Naive thymus-derived CD4-positive, alpha-beta T cell (primary cell): ENCODE measurements at regions not wholly inside any gene's neighbourhood (a gene's known extent, or its start where the extent isn't known, plus 50 kb on each side); places are given as distances from the start of the nearest gene placed in this dataset.

Experiments used
- ATAC-seq: fragments of 150-1000 bp; cut with Tn5 transposase; 2 replicates; pipeline ENCODE4 v1.10.0; 2021; ENCODE audit warnings: mild to moderate bottlenecking, moderate library complexity
- CTCF ChIA-PET: fragments of 350-600 bp; sonication (Branson Sonifier 250); formaldehyde crosslinking; loops from one replicate; lab custom pipeline; 2021; ENCODE audit warnings: antibody characterized with exemption; lab: Charles Lee
- POLR2A ChIA-PET: fragments of 350-600 bp; sonication (Branson Sonifier 250); formaldehyde crosslinking; loops from one replicate; lab custom pipeline; 2021; ENCODE audit warnings: antibody characterized with exemption, inconsistent platforms; lab: Charles Lee
- DNase-seq, 9 donors: peaks; one replicate each; pipeline versions ENCODE4 v3.0.0 to v3.0.0-alpha.2; 2020 to 2022; ENCODE audit warnings: mixed read lengths in 1 of 9
- H3K27ac ChIP-seq: one replicate; pipeline ENCODE4 v1.7.0; 2013; ENCODE audit warnings: mild to moderate bottlenecking, low read depth, low read length, moderate library complexity
- H3K27me3 ChIP-seq, 2 donors: one replicate each; pipeline ENCODE4 v1.7.0; 2013; ENCODE audit warnings: low read length in 2 of 2, mild to moderate bottlenecking in 2 of 2, moderate library complexity in 2 of 2; ENCODE audit not compliant: control insufficient read depth in 2 of 2, insufficient read depth in 2 of 2
- H3K36me3 ChIP-seq, 3 experiments: 1 replicate in 2 of 3; 2 replicates in 1 of 3; pipeline ENCODE4 v1.7.0; 2013; ENCODE audit warnings: low read length in 3 of 3, mild to moderate bottlenecking in 3 of 3, moderate library complexity in 1 of 3; ENCODE audit not compliant: insufficient read depth in 3 of 3, control insufficient read depth in 2 of 3
- H3K4me1 ChIP-seq, 2 donors: one replicate each; pipeline ENCODE4 v1.7.0; 2013; ENCODE audit warnings: low read length in 2 of 2, mild to moderate bottlenecking in 2 of 2, moderate library complexity in 1 of 2; ENCODE audit not compliant: control insufficient read depth in 2 of 2, insufficient read depth in 2 of 2
- H3K4me3 ChIP-seq: 2 replicates; pipeline ENCODE4 v1.7.0; 2013; ENCODE audit warnings: mild to moderate bottlenecking, low read length
- H3K9me3 ChIP-seq, 3 experiments: 1 replicate in 2 of 3; 2 replicates in 1 of 3; pipeline ENCODE4 v1.7.0; 2013; ENCODE audit warnings: low read length in 3 of 3; ENCODE audit not compliant: control insufficient read depth in 2 of 3
- H3K27ac Mint-ChIP-seq, 9 donors: one replicate each; pipeline ENCODE4 v1.8.0; 2020 to 2022; ENCODE audit warnings: mixed read lengths in 9 of 9, mild to moderate bottlenecking in 8 of 9, moderate library complexity in 5 of 9, inconsistent platforms in 2 of 9
- H3K27me3 Mint-ChIP-seq, 5 donors: one replicate each; pipeline ENCODE4 v1.8.0; 2021 to 2022; ENCODE audit warnings: mixed read lengths in 5 of 5, mild to moderate bottlenecking in 1 of 5
- H3K36me3 Mint-ChIP-seq, 5 donors: one replicate each; pipeline ENCODE4 v1.8.0; 2020 to 2022; ENCODE audit warnings: mixed read lengths in 5 of 5, mild to moderate bottlenecking in 3 of 5, inconsistent platforms in 1 of 5
- H3K4me1 Mint-ChIP-seq, 7 donors: one replicate each; pipeline ENCODE4 v1.8.0; 2020 to 2022; ENCODE audit warnings: mixed read lengths in 7 of 7, mild to moderate bottlenecking in 3 of 7, inconsistent platforms in 1 of 7
- H3K4me3 Mint-ChIP-seq, 10 donors: one replicate each; pipeline ENCODE4 v1.8.0; 2020 to 2022; ENCODE audit warnings: mild to moderate bottlenecking in 10 of 10, mixed read lengths in 10 of 10, moderate library complexity in 6 of 10, inconsistent platforms in 2 of 10
- H3K9me3 Mint-ChIP-seq, 11 donors: one replicate each; pipeline ENCODE4 v1.8.0; 2020 to 2022; ENCODE audit warnings: mixed read lengths in 11 of 11, mild to moderate bottlenecking in 4 of 11, inconsistent platforms in 1 of 11, moderate library complexity in 1 of 11
- intact Hi-C, 2 donors: fragments of 100-400 bp; cut with micrococcal nuclease; formaldehyde crosslinking; loops; one replicate each; pipeline ENCODE4 v1.15.1; 2023

GRCh38 chr4:156169861-156170260, 216.2 kb upstream of the CTSO start:
- peaks cover 0 to 11% (median 3%) of the 10 kb centered on the region in 11 donors for H3K9me3 Mint-ChIP-seq
- no peak overlapping the region for H3K27ac ChIP-seq
- no peak overlapping the region for H3K27ac Mint-ChIP-seq
- ATAC-seq (no peak), DNase-seq (no peak)
- H3K4me3 Mint-ChIP-seq, result no peak overlapping the region
- H3K27me3 ChIP-seq, result no peaks in the 10 kb centered on the region
- no peaks in the 10 kb centered on the region for H3K27me3 Mint-ChIP-seq
- H3K9me3 ChIP-seq, result no peaks in the 10 kb centered on the region
- CTCF ChIA-PET, result no interaction called here
- H3K36me3 ChIP-seq, result no peaks in the 10 kb centered on the region
- H3K4me3 ChIP-seq, result no peak overlapping the region
- H3K4me1 ChIP-seq, result no peaks in the 10 kb centered on the region
- H3K4me1 Mint-ChIP-seq, result no peaks in the 10 kb centered on the region
- POLR2A ChIA-PET, result no interaction called here
- no peaks in the 10 kb centered on the region for H3K36me3 Mint-ChIP-seq
- intact Hi-C loops, result no loop called here

DNA sequence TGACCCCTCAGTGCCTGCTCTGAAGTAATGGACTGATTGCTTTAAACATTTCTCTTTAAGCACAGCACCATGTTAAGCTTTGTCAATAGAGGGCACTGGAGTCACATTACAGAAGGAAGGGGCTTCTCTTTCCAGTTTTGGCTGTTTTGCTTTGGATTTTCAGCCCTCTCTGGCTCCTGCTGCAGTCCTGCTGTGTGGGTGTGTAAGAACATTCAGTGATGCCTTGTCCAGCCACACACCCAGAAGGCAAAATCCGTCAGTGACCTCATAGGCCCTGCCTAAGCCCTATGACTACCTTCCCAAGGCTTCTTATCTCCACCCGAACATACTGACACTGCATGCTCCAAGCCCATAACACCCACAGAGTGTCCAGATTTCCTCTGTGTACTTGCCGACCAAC, 215.3 kb upstream of the CTSO start:
- Histone ChIP-seq H3K4me1 (no peaks in the 10 kb centered on the region), H3K9me3 (no peaks in the 10 kb centered on the region), H3K27ac (no peak overlapping the region), H3K36me3 (no peaks in the 10 kb centered on the region), H3K27me3 (no peaks in the 10 kb centered on the region), H3K4me3 (no peak overlapping the region)
- H3K27me3 Mint-ChIP-seq, result no peaks in the 10 kb centered on the region
- H3K4me3 Mint-ChIP-seq, result no peak overlapping the region
- H3K36me3 Mint-ChIP-seq, result no peaks in the 10 kb centered on the region
- ChIA-PET CTCF (interaction anchor here (0.6 kb wide), 1 partner anchor 56 kb away, joined by 3 read pairs; no protein-coding TSS in a partner anchor), POLR2A (no interaction called here)
- intact Hi-C loops, result no loop called here
- H3K4me1 Mint-ChIP-seq, result no peaks in the 10 kb centered on the region
- no peak for ATAC-seq
- peaks cover 0 to 8% (median 2%) of the 10 kb centered on the region in 11 donors for H3K9me3 Mint-ChIP-seq
- no peak for DNase-seq
- no peak overlapping the region for H3K27ac Mint-ChIP-seq

- H3K4me1 Mint-ChIP-seq, result no peaks in the 10 kb centered on the region
- Histone ChIP-seq H3K4me3 (no peak overlapping the region), H3K36me3 (no peaks in the 10 kb centered on the region), H3K4me1 (no peaks in the 10 kb centered on the region), H3K9me3 (no peaks in the 10 kb centered on the region), H3K27me3 (no peaks in the 10 kb centered on the region), H3K27ac (no peak overlapping the region)
- ChIA-PET POLR2A (no interaction called here), CTCF (interaction anchor here (0.6 kb wide), 1 partner anchor 56 kb away, joined by 3 read pairs; no protein-coding TSS in a partner anchor)
- no peak for DNase-seq
- no peaks in the 10 kb centered on the region for H3K27me3 Mint-ChIP-seq
- H3K27ac Mint-ChIP-seq, result no peak overlapping the region
- no peaks in the 10 kb centered on the region for H3K36me3 Mint-ChIP-seq
- no peak overlapping the region for H3K4me3 Mint-ChIP-seq
- intact Hi-C loops, result no loop called here
- H3K9me3 Mint-ChIP-seq, result peaks cover 0 to 8% (median 0%) of the 10 kb centered on the region in 11 donors
- no peak for ATAC-seq
These were observed 214.6 kb upstream of the CTSO start for GRCh38 chr4:156168288-156168687.

- Mint-ChIP-seq H3K27ac (no peak overlapping the region), H3K9me3 (peaks cover 0 to 1% (median 0%) of the 10 kb centered on the region in 11 donors), H3K4me3 (no peak overlapping the region), H3K4me1 (no peaks in the 10 kb centered on the region), H3K27me3 (no peaks in the 10 kb centered on the region), H3K36me3 (no peaks in the 10 kb centered on the region)
- DNase-seq, result no peak
- ChIA-PET POLR2A (no interaction called here), CTCF (no interaction called here)
- ATAC-seq, result no peak
- H3K4me1 ChIP-seq, result no peaks in the 10 kb centered on the region
- intact Hi-C loops, result no loop called here
- no peak overlapping the region for H3K4me3 ChIP-seq
- H3K36me3 ChIP-seq, result no peaks in the 10 kb centered on the region
- H3K27ac ChIP-seq, result no peak overlapping the region
- no peaks in the 10 kb centered on the region for H3K27me3 ChIP-seq
- H3K9me3 ChIP-seq, result no peaks in the 10 kb centered on the region
These were observed 205.1 kb upstream of the CTSO start for GRCh38 chr4:156158747-156159146.

- H3K4me3 ChIP-seq, result no peak overlapping the region
- CTCF ChIA-PET, result no interaction called here
- H3K36me3 ChIP-seq, result no peaks in the 10 kb centered on the region
- intact Hi-C loops, result no loop called here
- Mint-ChIP-seq H3K27ac (no peak overlapping the region), H3K4me3 (no peak overlapping the region), H3K36me3 (no peaks in the 10 kb centered on the region), H3K9me3 (peaks cover 0 to 6% (median 0%) of the 10 kb centered on the region in 11 donors), H3K27me3 (peaks cover 0 to 5% (median 0%) of the 10 kb centered on the region in 5 donors), H3K4me1 (no peaks in the 10 kb centered on the region)
- H3K27ac ChIP-seq, result no peak overlapping the region
- H3K4me1 ChIP-seq, result no peaks in the 10 kb centered on the region
- H3K27me3 ChIP-seq, result no peaks in the 10 kb centered on the region
- no peak for ATAC-seq
- POLR2A ChIA-PET, result no interaction called here
- no peaks in the 10 kb centered on the region for H3K9me3 ChIP-seq
- DNase-seq, result no peak
These were observed 201.3 kb upstream of the CTSO start for GRCh38 chr4:156154978-156155377.

GRCh38 chr4:156146571-156146970, 192.9 kb upstream of the CTSO start:
- ChIA-PET CTCF (no interaction called here), POLR2A (no interaction called here)
- intact Hi-C loops, result no loop called here
- Mint-ChIP-seq H3K27ac (no peak overlapping the region), H3K36me3 (no peaks in the 10 kb centered on the region), H3K4me1 (no peaks in the 10 kb centered on the region), H3K9me3 (no peaks in the 10 kb centered on the region), H3K27me3 (no peaks in the 10 kb centered on the region), H3K4me3 (no peak overlapping the region)
- Histone ChIP-seq H3K36me3 (no peaks in the 10 kb centered on the region), H3K4me3 (no peak overlapping the region), H3K27ac (no peak overlapping the region), H3K4me1 (no peaks in the 10 kb centered on the region), H3K9me3 (no peaks in the 10 kb centered on the region), H3K27me3 (no peaks in the 10 kb centered on the region)
- DNase-seq, result no peak
- no peak for ATAC-seq

DNA sequence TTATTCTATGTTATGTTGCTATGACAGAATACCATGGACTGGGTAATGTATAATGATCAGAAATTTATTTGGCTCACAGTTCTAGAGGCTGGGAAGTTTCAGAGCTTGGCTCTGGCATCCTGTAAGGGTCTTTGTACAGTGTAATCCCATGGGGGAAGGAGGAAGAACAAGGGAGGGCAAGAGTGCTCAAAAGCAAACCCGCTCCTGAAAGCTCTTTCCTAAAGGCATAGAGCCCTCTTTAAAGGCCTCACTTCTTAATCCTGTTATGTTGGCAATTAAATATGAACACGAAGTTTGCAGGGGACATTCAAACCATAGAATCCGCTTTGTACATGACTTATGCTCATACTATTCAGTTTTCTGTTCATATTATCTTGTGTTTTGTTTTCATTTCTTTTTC, 191.3 kb upstream of the CTSO start:
- Histone ChIP-seq H3K27ac (no peak overlapping the region), H3K36me3 (no peaks in the 10 kb centered on the region), H3K4me3 (no peak overlapping the region), H3K4me1 (no peaks in the 10 kb centered on the region), H3K27me3 (no peaks in the 10 kb centered on the region), H3K9me3 (no peaks in the 10 kb centered on the region)
- Mint-ChIP-seq H3K27me3 (no peaks in the 10 kb centered on the region), H3K9me3 (no peaks in the 10 kb centered on the region), H3K4me1 (no peaks in the 10 kb centered on the region), H3K27ac (no peak overlapping the region), H3K36me3 (no peaks in the 10 kb centered on the region), H3K4me3 (no peak overlapping the region)
- no peak for ATAC-seq
- CTCF ChIA-PET, result no interaction called here
- no peak for DNase-seq
- POLR2A ChIA-PET, result no interaction called here
- intact Hi-C loops, result no loop called here
